Nephron progenitor cell (in vitro differentiated cells): ENCODE measurements at regions not wholly inside any gene's neighbourhood (a gene's known extent, or its start where the extent isn't known, plus 50 kb on each side); places are given as distances from the start of the nearest gene placed in this dataset.

Experiments
- DNase-seq: peaks from one replicate; pipeline ENCODE4 v3.0.0; 2021
- H3K27ac Mint-ChIP-seq: 2 replicates; pipeline ENCODE4 v1.8.0; 2021; ENCODE audit warnings: mild to moderate bottlenecking, moderate library complexity, mixed read lengths
- H3K27me3 Mint-ChIP-seq: 2 replicates; pipeline ENCODE4 v1.8.0; 2021; ENCODE audit warnings: mild to moderate bottlenecking, low read depth, mixed read lengths; ENCODE audit not compliant: poor library complexity
- H3K36me3 Mint-ChIP-seq: 2 replicates; pipeline ENCODE4 v1.8.0; 2021; ENCODE audit warnings: low read depth, mixed read lengths
- H3K4me1 Mint-ChIP-seq: 2 replicates; pipeline ENCODE4 v1.8.0; 2021; ENCODE audit warnings: mixed read lengths
- H3K4me3 Mint-ChIP-seq: 2 replicates; pipeline ENCODE4 v1.8.0; 2021; ENCODE audit warnings: mild to moderate bottlenecking, moderate library complexity, mixed read lengths
- H3K9me3 Mint-ChIP-seq: 2 replicates; pipeline ENCODE4 v1.8.0; 2021; ENCODE audit warnings: mild to moderate bottlenecking, moderate library complexity, mixed read lengths
- CTCF ChIP-seq: fragments of 200-600 bp; sonication (generic); IDR thresholded peaks from 2 replicates; pipeline ENCODE4 v1.5.0; 2021; ENCODE audit warnings: antibody characterized with exemption

DNA sequence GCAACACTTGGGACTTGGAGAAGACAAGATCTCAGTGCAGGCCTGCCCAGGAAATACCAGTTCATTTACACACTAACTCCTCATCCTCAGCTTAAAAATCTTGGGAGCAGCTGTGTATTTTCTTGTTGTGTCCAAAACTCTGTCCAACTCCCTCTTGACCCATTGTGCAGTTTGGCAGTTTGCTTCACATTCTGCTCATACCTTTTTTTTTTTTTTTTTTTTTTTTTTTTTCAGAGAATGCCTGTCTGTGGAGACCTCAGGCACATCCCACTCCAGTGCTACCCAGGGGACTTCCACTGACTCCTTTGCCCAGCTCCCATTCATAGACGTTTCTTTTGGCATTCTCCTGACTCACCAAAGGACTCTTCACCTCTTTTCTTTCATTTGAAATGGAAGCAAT, 265.8 kb upstream of the TCF21 start:
- no peak overlapping the region for H3K4me3 Mint-ChIP-seq
- H3K27ac Mint-ChIP-seq = no peak overlapping the region
- no peak for DNase-seq
- H3K9me3 Mint-ChIP-seq = peaks cover 17% of the 10 kb centered on the region
- no peak for TF ChIP-seq CTCF
- peaks cover 7% of the 10 kb centered on the region for H3K27me3 Mint-ChIP-seq
- H3K4me1 Mint-ChIP-seq = no peaks in the 10 kb centered on the region
- peaks cover 6% of the 10 kb centered on the region for H3K36me3 Mint-ChIP-seq

- Mint-ChIP-seq H3K4me1 (no peaks in the 10 kb centered on the region), H3K9me3 (peaks cover 11% of the 10 kb centered on the region), H3K36me3 (peaks cover 2% of the 10 kb centered on the region), H3K27me3 (peaks cover 7% of the 10 kb centered on the region), H3K27ac (no peak overlapping the region), H3K4me3 (no peak overlapping the region)
- no peak for TF ChIP-seq CTCF
- DNase-seq = no peak
Observed at GRCh38 chr6:133623621-133624020, 265.3 kb upstream of the TCF21 start.

DNA sequence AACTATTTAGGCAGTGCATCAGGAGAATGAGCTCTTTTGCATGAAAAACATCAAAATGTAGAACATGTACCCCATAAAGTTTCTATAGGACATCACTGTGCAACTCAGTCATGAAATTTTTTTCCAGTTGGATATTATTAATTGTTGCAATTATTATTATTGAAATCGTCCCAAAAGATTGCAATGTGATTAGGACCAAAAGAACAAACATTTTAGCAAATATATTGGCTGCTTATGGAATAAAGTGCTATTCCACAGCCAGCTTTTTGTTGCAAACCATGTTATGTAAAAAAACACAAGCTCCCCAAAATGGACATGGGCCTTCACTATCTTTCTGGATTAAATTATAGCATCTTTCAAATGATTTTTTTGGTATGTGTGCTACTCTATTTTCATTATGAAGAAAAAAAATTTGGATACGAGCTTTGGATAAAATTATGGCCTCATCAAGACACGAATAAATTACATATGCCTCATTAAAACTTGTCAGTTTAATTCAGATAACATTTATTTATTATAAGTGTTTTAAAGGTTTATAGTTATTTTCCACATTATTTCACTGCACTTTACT, 262.7 kb upstream of the TCF21 start:
- Mint-ChIP-seq H3K27me3 (peaks cover 7% of the 10 kb centered on the region), H3K4me1 (no peaks in the 10 kb centered on the region), H3K27ac (no peak overlapping the region), H3K9me3 (no peaks in the 10 kb centered on the region), H3K36me3 (no peaks in the 10 kb centered on the region), H3K4me3 (no peak overlapping the region)
- DNase-seq = no peak
- no peak for TF ChIP-seq CTCF

- no peak for TF ChIP-seq CTCF
- Mint-ChIP-seq H3K27ac (no peak overlapping the region), H3K4me3 (no peak overlapping the region), H3K27me3 (no peaks in the 10 kb centered on the region), H3K9me3 (no peaks in the 10 kb centered on the region), H3K4me1 (no peaks in the 10 kb centered on the region), H3K36me3 (no peaks in the 10 kb centered on the region)
- DNase-seq = no peak
Observed at GRCh38 chr6:133629970-133630369, 258.9 kb upstream of the TCF21 start.

DNA sequence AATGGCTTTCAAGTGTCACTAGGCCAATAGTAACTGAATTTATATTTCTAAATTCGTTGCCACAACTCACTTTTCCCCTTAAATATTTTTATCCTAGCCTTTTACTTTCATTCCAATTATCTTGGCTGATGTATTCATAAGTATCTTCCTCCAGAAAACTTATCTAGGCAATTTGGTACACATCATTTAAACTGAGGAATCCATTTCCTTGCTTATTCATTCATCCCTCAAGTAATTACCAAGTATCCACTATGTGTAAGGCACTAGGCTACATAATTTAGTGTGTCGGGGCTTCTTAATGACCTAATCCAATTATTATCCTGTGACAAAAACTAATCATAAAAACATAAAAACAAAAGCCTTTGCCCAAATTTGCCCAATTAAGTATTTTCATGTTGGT, 258.3 kb upstream of the TCF21 start:
- Mint-ChIP-seq H3K9me3 (no peaks in the 10 kb centered on the region), H3K4me3 (no peak overlapping the region), H3K4me1 (no peaks in the 10 kb centered on the region), H3K27ac (no peak overlapping the region), H3K27me3 (no peaks in the 10 kb centered on the region), H3K36me3 (no peaks in the 10 kb centered on the region)
- no peak for TF ChIP-seq CTCF
- DNase-seq = no peak

- H3K27ac Mint-ChIP-seq = no peak overlapping the region
- DNase-seq = no peak
- TF ChIP-seq CTCF = no peak
- H3K36me3 Mint-ChIP-seq = no peaks in the 10 kb centered on the region
- no peaks in the 10 kb centered on the region for H3K9me3 Mint-ChIP-seq
- no peaks in the 10 kb centered on the region for H3K4me1 Mint-ChIP-seq
- no peak overlapping the region for H3K4me3 Mint-ChIP-seq
- no peaks in the 10 kb centered on the region for H3K27me3 Mint-ChIP-seq
Observed at GRCh38 chr6:133631421-133631820, 257.5 kb upstream of the TCF21 start.
